GM12864 (cell line): ENCODE measurements at regions not wholly inside any gene's neighbourhood (a gene's known extent, or its start where the extent isn't known, plus 50 kb on each side); places are given as distances from the start of the nearest gene placed in this dataset.

ENCODE experiments used
- DNase-seq: peaks from one replicate; pipeline ENCODE4 v3.0.0-alpha.2; 2011; ENCODE audit warnings: low read depth
- H3K4me3 ChIP-seq: 2 replicates; pipeline ENCODE4 v1.5.1; 2011; ENCODE audit warnings: mild to moderate bottlenecking, low read depth, low read length, control low read depth
- CTCF ChIP-seq: IDR thresholded peaks from 2 replicates; pipeline ENCODE4 v1.5.1; 2011; ENCODE audit warnings: low read depth, mild to moderate bottlenecking, moderate library complexity, low read length, control low read depth, inconsistent platforms; ENCODE audit errors: missing control alignments

GRCh38 chr3:59512066-59512465 lies 462.2 kb upstream of the CFAP20DC start:
- no peak overlapping the region for H3K4me3 ChIP-seq
- no peak for DNase-seq
- TF ChIP-seq CTCF = no peak

GRCh38 chr3:59510576-59510975 lies 460.8 kb upstream of the CFAP20DC start:
- no peak for TF ChIP-seq CTCF
- no peak overlapping the region for H3K4me3 ChIP-seq
- no peak for DNase-seq

GRCh38 chr3:59508273-59508672 lies 458.4 kb upstream of the CFAP20DC start:
- no peak overlapping the region for H3K4me3 ChIP-seq
- no peak for DNase-seq
- no peak for TF ChIP-seq CTCF

GRCh38 chr3:59506191-59506590 lies 456.4 kb upstream of the CFAP20DC start:
- H3K4me3 ChIP-seq = no peak overlapping the region
- DNase-seq = no peak
- no peak for TF ChIP-seq CTCF

GRCh38 chr3:59503441-59503840 lies 453.6 kb upstream of the CFAP20DC start:
- TF ChIP-seq CTCF = no peak
- no peak for DNase-seq
- H3K4me3 ChIP-seq = no peak overlapping the region

GRCh38 chr3:59502806-59503205 lies 453.0 kb upstream of the CFAP20DC start:
- H3K4me3 ChIP-seq = no peak overlapping the region
- TF ChIP-seq CTCF = no peak
- DNase-seq = no peak

- no peak for TF ChIP-seq CTCF
- no peak for DNase-seq
- no peak overlapping the region for H3K4me3 ChIP-seq
Measured at GRCh38 chr3:59499954-59500353, 450.1 kb upstream of the CFAP20DC start.
